Stimulated activated CD4-positive, alpha-beta T cell treated with anti-CD3 and anti-CD28 coated beads, Interleukin-4, amount 100 ng/mL, for 48 hours (primary cell): ENCODE measurements at regions not wholly inside any gene's neighbourhood (a gene's known extent, or its start where the extent isn't known, plus 50 kb on each side); places are given as distances from the start of the nearest gene placed in this dataset.

ENCODE experiments used
- DNase-seq, 2 donors: peaks; one replicate each; pipeline ENCODE4 v3.0.0-alpha.2; 2020; ENCODE audit warnings: low read depth in 2 of 2

GRCh38 chr13:107035778-107036177, 467.8 kb upstream of the ARGLU1 start:
- no peak for DNase-seq

DNA sequence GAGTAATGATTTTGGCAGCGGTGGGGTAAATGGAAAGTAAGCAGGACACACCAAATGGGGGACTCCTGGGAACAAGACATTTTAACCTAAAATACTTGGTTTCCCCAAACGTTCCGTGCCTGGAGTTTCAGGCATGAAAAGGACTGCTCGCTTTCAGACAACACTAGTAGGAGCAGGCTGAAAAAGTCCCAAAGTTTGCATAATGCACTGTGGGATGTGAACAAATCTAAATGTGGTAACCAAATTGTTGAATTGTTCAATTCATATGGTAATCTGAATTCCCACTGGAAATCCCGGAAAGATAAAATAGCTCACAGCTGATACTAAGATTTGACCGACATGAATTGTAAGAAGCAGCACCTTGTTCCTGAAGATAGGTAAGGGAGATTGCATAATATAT, 467.2 kb upstream of the ARGLU1 start:
- DNase-seq: no peak

GRCh38 chr13:107034236-107034872, 466.4 kb upstream of the ARGLU1 start:
- DNase-seq: no peak

DNA sequence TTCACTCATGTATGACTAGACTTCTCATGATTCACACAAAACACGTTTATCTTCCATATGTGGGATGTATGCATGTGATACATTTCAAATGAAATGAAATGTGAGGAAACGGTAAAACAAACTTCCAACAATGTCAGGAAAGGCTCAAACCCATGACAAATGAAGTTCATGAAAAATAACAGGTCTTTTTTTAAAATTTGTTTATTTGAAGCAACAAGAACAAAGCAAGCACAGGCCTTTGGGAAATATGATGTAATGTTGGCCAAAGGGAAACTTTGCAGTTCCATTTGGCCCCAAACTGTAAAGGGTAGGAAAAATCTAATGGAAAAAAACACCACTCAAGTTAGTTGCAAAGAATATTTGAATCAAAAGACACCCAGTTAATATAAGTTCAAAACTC, 463.8 kb upstream of the ARGLU1 start:
- DNase-seq: no peak

GRCh38 chr13:107028751-107029150, 460.8 kb upstream of the ARGLU1 start:
- DNase-seq: no peak

- no peak for DNase-seq
These were observed 458.1 kb upstream of the ARGLU1 start for GRCh38 chr13:107025991-107026390.

- no peak for DNase-seq
These were observed 455.4 kb upstream of the ARGLU1 start for GRCh38 chr13:107023335-107023734.

DNA sequence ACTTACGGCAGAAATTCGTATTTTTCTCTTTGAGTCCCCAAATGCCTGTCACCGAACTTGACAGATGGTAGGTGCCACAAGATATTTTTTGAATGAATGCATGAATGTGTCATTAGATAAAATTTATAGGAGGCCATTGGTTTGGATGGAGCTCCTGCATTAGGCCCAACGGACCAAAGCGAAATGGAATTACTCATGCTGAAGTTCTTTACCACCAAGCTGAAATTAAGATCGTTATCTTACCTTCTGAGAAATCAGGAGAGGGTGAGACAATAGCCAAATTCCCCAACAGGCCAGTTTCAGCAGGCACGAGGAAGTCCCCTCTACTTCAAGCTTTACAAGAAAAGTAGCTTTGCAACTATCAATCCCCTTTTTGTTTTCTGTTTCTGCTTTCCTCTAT, 452.5 kb upstream of the ARGLU1 start:
- DNase-seq: no peak

DNA sequence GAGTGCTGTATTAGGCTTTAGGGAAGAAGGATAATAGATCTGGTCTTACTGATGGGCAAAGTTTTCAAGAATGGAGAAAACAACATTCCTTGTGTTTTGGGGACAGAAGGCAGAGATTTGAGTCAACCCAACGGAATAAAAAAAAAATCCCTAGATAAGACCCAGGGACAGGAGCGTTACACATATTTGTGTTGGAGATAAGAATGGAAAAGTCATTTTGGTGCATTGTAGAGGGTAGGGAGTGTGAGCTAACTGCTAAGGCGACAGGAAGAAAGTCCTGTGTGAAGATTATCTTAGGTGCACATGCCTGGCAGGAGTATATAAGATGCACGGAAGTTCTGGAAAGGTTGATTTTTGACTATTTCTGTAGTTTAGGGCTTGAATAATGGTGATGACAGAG, 450.3 kb upstream of the ARGLU1 start:
- DNase-seq: no peak

DNA sequence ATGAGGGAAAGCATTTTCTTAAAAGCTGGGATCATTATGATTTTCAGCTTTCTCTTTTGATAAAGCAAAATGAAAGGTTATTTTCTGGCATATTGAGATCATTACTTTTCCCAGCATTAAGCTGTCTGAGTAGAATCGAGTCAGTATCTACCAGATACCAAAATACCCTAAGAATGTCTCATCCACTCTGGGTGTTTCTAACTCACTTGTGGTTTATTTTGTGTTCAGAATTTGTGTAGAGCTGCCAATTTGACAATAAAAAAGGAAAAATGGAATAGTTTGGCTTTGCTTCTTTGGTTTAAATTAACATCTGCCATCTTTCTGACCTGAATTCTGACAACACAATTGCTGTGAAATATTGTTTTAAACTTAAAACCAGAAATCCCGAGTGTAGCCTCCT, 438.7 kb upstream of the ARGLU1 start:
- DNase-seq: no peak

DNA sequence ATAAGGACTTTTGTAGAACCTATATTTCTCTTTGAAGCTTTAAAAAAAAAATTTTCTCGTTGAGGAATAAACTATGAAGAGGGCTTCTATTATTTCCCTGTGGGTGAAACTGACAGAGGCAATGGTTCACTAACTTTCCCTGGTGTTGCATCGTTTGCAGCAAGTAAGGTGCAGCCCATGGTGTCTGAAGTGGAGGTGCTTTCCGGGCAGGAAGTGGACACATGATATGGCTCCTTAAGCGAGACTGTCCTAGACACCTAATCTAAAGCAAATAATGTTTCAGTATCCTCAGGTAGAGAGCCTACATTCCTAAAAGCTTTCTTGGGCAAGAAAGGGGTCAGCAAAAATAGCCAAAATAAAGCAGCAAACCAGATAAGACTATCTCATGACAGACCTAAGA, 437.6 kb upstream of the ARGLU1 start:
- no peak for DNase-seq

- DNase-seq: no peak
These were observed 436.0 kb upstream of the ARGLU1 start for GRCh38 chr13:107003911-107004310.

- no peak for DNase-seq
These were observed 430.7 kb upstream of the ARGLU1 start for GRCh38 chr13:106998664-106999063.

- DNase-seq: no peak
These were observed 429.8 kb upstream of the ARGLU1 start for GRCh38 chr13:106997696-106998095.

GRCh38 chr13:106996867-106997618, 429.1 kb upstream of the ARGLU1 start:
- no peak for DNase-seq

GRCh38 chr13:106990594-106990993, 422.7 kb upstream of the ARGLU1 start:
- no peak for DNase-seq

- no peak for DNase-seq
These were observed 421.9 kb upstream of the ARGLU1 start for GRCh38 chr13:106989876-106990275.

GRCh38 chr13:106987427-106987785, 419.5 kb upstream of the ARGLU1 start:
- DNase-seq: no peak

DNA sequence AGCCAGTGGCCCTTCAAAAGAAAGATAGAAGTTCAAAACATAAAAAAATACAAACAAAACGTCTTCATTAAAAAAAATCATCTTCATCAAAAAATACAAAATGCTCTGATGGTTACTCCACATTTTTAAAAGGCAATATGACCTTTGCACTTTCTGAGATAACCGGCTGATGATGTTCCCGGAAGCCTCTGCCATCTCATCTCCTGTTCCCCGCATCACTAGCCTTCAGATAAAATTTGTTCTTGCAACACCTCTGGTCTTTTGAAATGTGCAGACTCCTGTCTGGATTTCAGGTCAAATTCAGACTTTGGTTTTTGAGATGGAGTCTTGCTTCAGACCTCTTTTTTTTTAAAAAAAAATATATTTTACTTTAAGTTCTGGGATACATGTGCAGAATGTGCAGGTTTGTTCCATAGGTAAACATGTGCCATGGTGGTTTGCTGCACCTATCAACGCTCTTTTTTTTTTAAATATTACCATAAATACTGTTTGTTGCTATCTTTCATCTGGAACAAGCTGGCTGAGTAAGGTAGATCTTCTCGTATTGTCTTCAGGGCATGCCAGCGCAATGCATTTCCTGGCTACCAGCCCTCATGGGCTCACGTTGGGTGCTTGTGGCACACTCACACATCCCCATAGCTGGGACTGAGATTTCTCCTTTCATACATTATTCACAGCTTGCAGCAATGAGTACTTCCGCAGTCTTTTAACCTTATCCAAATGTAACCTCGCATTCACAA, 418.9 kb upstream of the ARGLU1 start:
- DNase-seq: no peak

GRCh38 chr13:106986033-106986484, 418.1 kb upstream of the ARGLU1 start:
- DNase-seq: no peak

DNA sequence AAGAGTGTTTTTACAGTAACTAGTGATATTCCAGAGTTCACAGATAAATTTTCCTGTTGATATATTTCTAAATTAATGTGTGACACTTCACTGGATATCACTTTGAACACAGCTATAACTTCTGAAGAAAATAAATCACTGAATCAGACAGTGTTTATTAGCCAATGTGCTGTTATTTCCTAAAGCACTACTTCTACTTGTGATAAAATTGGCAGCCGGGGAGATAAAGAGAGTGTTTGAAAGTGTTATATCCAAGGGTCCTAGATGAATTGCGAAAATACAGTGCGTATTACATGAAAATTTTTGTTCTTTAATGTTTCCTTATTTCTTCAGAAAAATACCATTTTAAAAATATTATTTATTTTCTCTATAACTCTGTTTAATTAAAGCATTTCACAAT, 417.5 kb upstream of the ARGLU1 start:
- DNase-seq: no peak

- no peak for DNase-seq
These were observed 413.1 kb upstream of the ARGLU1 start for GRCh38 chr13:106981051-106981450.

GRCh38 chr13:106967391-106967790, 399.5 kb upstream of the ARGLU1 start:
- DNase-seq: no peak
